GM18502 (cell line): ENCODE measurements at regions not wholly inside any gene's neighbourhood (a gene's known extent, or its start where the extent isn't known, plus 50 kb on each side); places are given as distances from the start of the nearest gene placed in this dataset.
A peak's percentile ranks its signal among the peaks of the same experiment; 100 is the strongest.

Experiments
- ATAC-seq: cut with Tn5 transposase; IDR thresholded peaks from one replicate; pipeline ENCODE4 v1.9.1; 2021; ENCODE audit warnings: mild to moderate bottlenecking; ENCODE audit not compliant: unreplicated experiment, poor library complexity

DNA sequence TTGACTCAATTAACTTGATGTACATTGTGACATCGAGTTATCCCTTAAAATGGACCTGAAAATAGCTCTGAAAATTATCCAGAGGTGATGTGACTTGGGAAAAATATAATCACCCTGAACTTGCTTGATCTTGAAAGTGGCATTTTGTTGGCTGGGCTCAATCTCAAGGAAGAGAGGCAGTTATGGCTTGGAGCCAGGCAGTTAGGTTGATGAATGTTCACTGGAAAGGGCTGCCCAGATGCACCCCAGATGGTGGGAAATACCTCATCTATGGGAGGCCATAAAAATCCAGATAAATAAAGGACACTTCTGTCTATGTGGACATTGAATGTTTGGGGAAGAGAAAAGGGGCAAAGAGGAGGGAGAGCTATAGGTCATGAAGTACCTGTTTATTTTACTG lies 55.7 kb upstream of the OR5AN1 start:
- ATAC-seq, result no peak

DNA sequence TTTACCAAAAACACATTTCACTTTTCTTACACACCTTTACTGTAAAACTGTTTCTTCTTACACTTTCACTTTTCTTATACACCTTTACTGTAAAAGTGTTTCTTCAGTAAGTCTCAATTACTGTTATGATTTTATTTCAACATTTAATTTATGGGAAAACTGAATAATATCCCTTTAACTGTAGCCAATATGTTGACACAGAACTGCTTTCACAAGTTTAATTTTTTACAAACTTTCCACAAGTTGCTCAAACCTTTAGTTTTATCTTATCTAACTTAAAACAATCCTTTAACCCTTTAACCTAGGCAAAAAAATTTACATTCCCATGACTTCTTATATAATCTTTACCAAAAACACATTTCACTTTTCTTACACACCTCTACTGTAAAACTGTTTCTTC lies 63.3 kb upstream of the OR5AN1 start:
- ATAC-seq, result no peak

DNA sequence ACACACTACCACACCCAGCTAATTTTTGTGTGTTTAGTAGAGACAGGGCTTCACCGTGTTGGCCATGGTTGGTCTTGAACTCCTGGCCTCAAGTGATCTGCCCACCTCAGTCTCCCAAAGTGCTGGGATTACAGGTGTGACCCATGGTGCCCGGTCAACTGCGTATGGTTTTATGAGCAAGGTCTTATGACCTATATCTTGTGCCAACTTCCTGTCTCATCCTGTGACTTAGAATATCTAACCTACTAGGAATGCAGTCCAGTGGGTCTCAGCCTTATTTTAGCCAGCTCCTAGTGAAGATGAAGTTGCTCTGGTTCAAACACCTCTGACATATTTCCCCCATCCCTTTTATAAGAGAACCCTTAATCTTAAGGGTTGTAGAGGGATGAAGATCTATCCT lies 66.1 kb upstream of the OR5AN1 start:
- no peak for ATAC-seq

DNA sequence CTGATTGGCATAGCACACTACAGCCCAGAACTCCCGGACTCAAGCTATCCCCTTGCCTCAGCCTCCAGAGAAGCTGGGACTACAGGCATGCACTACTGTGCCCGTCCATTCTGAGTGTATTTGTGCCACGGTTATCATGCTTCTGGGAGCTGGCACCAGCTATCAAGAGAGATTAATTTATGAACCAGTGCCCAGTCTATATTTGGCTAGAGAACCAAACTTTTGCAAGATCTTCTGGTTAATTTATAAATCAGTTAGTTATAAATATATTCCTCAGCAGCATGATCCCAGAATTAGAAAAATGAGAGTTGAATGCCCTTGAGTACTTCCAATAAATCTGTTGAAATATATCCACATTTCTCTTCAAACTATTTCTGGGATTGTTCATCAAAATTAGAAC lies 67.5 kb upstream of the OR5AN1 start:
- ATAC-seq, result no peak

DNA sequence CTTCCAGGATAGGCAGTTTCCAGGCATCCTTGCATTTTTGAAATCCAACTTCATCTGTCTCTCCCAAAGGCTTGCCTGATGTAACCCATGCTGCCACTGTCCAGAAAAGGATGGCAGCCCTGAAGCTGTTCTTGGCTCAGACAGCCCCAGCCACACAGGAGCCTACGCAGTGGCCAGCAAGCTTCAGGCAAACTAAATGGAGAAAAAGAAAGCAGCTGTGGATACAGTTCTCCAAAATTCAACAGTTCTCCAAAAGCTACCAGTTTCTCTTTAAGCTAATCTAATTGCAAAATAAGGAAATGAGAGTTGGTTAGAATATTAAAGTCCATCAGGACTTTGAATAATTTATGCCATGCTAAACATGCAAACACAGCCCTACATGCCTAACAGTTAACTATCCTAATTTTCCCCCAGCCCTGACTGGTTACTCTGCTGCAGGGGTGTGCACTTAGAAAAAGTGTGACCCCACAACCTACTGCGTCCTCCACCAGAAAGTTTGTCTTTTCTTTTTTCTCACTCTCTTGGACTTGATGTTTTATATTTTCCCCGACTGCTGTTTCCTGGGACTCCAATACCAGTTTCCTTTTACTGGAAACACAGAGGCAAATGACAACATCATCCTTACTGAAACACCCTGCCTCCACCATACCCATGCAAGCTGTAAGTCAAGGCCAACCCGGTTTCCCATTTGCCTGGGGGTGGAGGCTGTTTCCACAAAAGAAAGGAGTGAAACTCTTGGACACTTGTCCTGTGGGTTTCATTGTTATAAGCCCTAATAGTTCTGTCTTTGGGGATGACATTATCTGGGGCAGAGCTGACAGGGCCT lies 69.1 kb upstream of the OR5AN1 start:
- ATAC-seq, result no peak

DNA sequence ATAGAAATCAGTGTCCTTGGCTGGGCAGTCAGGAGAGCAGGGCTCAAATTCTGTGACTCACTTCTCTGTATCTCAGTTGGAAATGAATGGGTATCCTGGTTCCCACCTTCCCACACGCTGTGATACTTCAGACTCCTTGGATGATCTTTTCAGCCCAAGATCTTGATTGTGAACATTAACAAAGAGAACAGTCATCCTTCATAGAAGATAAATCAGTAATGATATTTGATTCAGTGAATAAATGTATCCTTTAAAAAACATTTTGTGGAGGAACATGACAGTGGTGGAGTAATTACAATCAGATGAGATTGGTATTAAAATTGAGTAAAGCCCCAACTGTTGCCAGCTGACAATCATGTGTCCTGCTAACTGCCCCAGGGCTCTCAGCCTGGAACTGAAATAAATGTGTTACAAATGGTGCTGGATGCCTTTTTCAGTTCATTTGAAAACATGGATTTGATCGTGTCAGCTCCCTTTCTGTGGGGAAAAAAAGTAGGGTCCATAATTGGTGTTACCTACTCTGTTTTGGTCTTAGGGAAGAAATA lies 72.9 kb upstream of the OR5AN1 start:
- ATAC-seq, result no peak

DNA sequence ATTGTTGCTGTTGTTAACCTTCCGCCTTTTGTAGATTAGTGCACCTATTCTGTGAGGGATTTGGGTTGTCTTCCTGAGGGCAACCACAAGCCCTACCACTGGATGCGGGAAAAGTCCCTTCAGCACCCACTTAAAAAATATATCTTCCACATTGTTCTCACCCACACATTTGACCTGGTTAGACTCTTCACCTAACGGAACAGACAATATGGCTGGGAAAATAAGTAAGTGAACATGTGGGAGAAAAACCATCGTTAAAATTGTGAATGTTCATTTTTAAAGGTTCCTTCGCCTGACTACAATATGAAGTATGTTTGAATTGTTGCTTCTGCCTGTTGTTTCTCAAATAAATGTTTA lies 72.0 kb upstream of the MPEG1 start:
- peak; percentile 4 for ATAC-seq

- peak; percentile 79 for ATAC-seq
These were observed 71.4 kb upstream of the MPEG1 start for GRCh38 chr11:59283825-59284772.

DNA sequence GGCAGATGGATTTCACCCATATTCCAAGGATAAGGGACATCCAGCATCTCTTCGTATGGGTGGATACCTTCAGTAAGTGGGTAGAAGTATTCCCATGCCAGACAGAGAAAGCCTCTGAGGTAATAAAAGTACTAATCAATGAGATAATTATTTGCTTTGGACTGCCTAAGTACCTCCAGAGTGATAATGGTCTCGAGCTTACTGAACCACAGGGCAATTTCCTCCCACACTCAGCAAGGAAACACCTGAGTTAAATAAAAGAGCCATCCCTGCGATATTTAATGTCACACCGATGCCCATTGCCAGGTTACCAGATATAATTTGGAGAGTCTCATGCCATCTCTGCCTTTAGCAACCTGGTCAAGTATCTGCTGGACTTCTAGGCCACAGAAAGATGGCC lies 70.6 kb upstream of the MPEG1 start:
- no peak for ATAC-seq

- ATAC-seq, result no peak
These were observed 68.5 kb upstream of the MPEG1 start for GRCh38 chr11:59281177-59281576.

DNA sequence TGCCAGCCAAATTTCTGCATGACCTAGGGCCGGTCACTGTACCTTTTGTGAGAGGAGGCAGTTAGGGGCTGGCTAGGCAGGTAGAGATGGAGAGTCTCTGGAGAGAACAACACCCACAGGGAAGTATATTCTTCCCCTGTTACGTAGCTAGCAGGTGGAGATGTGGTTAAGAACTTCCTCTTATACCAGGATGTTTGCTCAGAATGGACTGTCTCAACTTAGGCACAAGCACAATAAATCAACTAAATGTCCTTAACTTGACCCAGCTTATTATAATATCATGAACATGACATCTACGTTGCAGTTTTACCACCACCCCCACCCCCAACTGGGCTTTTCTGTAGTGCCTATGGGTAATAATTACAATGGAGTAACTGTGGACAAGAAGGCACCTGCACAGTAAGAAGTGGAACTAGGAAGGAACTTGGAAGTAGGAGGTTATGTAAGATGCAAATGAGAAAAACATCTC lies 60.7 kb upstream of the MPEG1 start:
- ATAC-seq, result peak; percentile 96

GRCh38 chr11:59272771-59273372 lies 60.1 kb upstream of the MPEG1 start:
- no peak for ATAC-seq

GRCh38 chr11:59271811-59272327 lies 59.1 kb upstream of the MPEG1 start:
- ATAC-seq, result no peak

GRCh38 chr11:59271247-59271755 lies 58.6 kb upstream of the MPEG1 start:
- no peak for ATAC-seq

GRCh38 chr11:59267736-59268475 lies 55.2 kb upstream of the MPEG1 start:
- peak; percentile 11 for ATAC-seq

- peak; percentile 78 for ATAC-seq
These were observed 54.5 kb upstream of the MPEG1 start for GRCh38 chr11:59267196-59267595.

GRCh38 chr11:59266491-59266890 lies 53.8 kb upstream of the MPEG1 start:
- ATAC-seq, result no peak

GRCh38 chr11:59265735-59266134 lies 53.0 kb upstream of the MPEG1 start:
- ATAC-seq, result no peak

GRCh38 chr11:59264736-59265135 lies 52.0 kb upstream of the MPEG1 start:
- ATAC-seq, result no peak
